WTC11 (cell line): ENCODE measurements at regions not wholly inside any gene's neighbourhood (a gene's known extent, or its start where the extent isn't known, plus 50 kb on each side); places are given as distances from the start of the nearest gene placed in this dataset.

Source experiments
- ATAC-seq: fragments of 200-7000 bp; cut with Tn5 transposase; 2 replicates; pipeline ENCODE4 v1.10.0; 2021; ENCODE audit warnings: mild to moderate bottlenecking, moderate library complexity
- CTCF ChIA-PET: fragments of 300-600 bp; sonication (Branson Sonifier 250); formaldehyde crosslinking; loops from one replicate; lab custom pipeline; 2021; ENCODE audit warnings: antibody characterized with exemption; lab: Charles Lee
- POLR2A ChIA-PET: fragments of 350-600 bp; sonication (Branson Sonifier 250); formaldehyde crosslinking; loops from one replicate; lab custom pipeline; 2021; ENCODE audit warnings: antibody characterized with exemption; lab: Charles Lee
- DNase-seq: peaks from one replicate; pipeline ENCODE4 v3.0.0; 2021; ENCODE audit warnings: low spot score
- H3K27ac Mint-ChIP-seq: 2 replicates; pipeline ENCODE4 v1.8.0; 2021; ENCODE audit warnings: mixed read lengths
- H3K27me3 Mint-ChIP-seq: 2 replicates; pipeline ENCODE4 v1.8.0; 2021; ENCODE audit warnings: low read depth, mild to moderate bottlenecking, moderate library complexity, mixed read lengths
- H3K36me3 Mint-ChIP-seq: 2 replicates; pipeline ENCODE4 v1.8.0; 2021; ENCODE audit warnings: mixed read lengths
- H3K4me1 Mint-ChIP-seq: 2 replicates; pipeline ENCODE4 v1.8.0; 2022; ENCODE audit warnings: mixed read lengths
- H3K4me3 Mint-ChIP-seq: 2 replicates; pipeline ENCODE4 v1.8.0; 2021; ENCODE audit warnings: mild to moderate bottlenecking, moderate library complexity, mixed read lengths
- H3K9me3 Mint-ChIP-seq: 2 replicates; pipeline ENCODE4 v1.8.0; 2021; ENCODE audit warnings: mixed read lengths
- CREB1 ChIP-seq: sonication (generic); formaldehyde crosslinking; IDR thresholded peaks from 2 replicates; pipeline ENCODE4 v1.8.0; 2023; ENCODE audit warnings: mild to moderate bottlenecking, missing genetic modification reagents
- ETV6 ChIP-seq: sonication (generic); formaldehyde crosslinking; IDR thresholded peaks from 2 replicates; pipeline ENCODE4 v1.8.1; 2022; ENCODE audit warnings: mild to moderate bottlenecking, missing genetic modification reagents
- FOXJ3 ChIP-seq: sonication (generic); formaldehyde crosslinking; IDR thresholded peaks from 2 replicates; pipeline ENCODE4 v1.9.0; 2021; ENCODE audit warnings: missing genetic modification reagents, mild to moderate bottlenecking, borderline replicate concordance
- FOXP1 ChIP-seq: sonication (generic); formaldehyde crosslinking; IDR thresholded peaks from 2 replicates; pipeline ENCODE4 v1.8.0; 2022; ENCODE audit warnings: missing genetic modification reagents, mild to moderate bottlenecking, moderate library complexity, borderline replicate concordance
- JUN ChIP-seq: sonication (generic); formaldehyde crosslinking; IDR thresholded peaks from 2 replicates; pipeline ENCODE4 v1.8.0; 2023; ENCODE audit warnings: mild to moderate bottlenecking, missing genetic modification reagents
- NR3C1 ChIP-seq: sonication (generic); formaldehyde crosslinking; conservative IDR thresholded peaks from 2 replicates; pipeline ENCODE4 v1.8.1; 2023; ENCODE audit warnings: low read depth, mild to moderate bottlenecking, missing genetic modification reagents
- PRRX2 ChIP-seq: fragments of 250-450 bp; sonication (Bioruptor Pico); IDR thresholded peaks from 2 replicates; pipeline ENCODE4 v1.8.0; 2021; ENCODE audit warnings: mild to moderate bottlenecking
- RELA ChIP-seq: sonication (generic); formaldehyde crosslinking; IDR thresholded peaks from 2 replicates; pipeline ENCODE4 v1.8.1; 2022; ENCODE audit warnings: missing genetic modification reagents, mild to moderate bottlenecking, borderline replicate concordance
- SMAD3 ChIP-seq: sonication (generic); formaldehyde crosslinking; IDR thresholded peaks from 2 replicates; pipeline ENCODE4 v1.8.0; 2022; ENCODE audit warnings: missing genetic modification reagents, mild to moderate bottlenecking, borderline replicate concordance
- TEAD1 ChIP-seq: sonication (generic); formaldehyde crosslinking; IDR thresholded peaks from 2 replicates; pipeline ENCODE4 v1.8.0; 2022; ENCODE audit warnings: mild to moderate bottlenecking, missing genetic modification reagents
- TP53 ChIP-seq: sonication (generic); formaldehyde crosslinking; IDR thresholded peaks from 2 replicates; pipeline ENCODE4 v1.8.1; 2023; ENCODE audit warnings: mild to moderate bottlenecking, missing genetic modification reagents
- ZNF263 ChIP-seq: sonication (generic); formaldehyde crosslinking; IDR thresholded peaks from 2 replicates; pipeline ENCODE4 v1.8.1; 2022; ENCODE audit warnings: low read depth, mild to moderate bottlenecking, moderate library complexity, missing genetic modification reagents
- ZNF396 ChIP-seq: fragments of 250-450 bp; sonication (Bioruptor Pico); IDR thresholded peaks from 2 replicates; pipeline ENCODE4 v1.8.0; 2021; ENCODE audit warnings: mild to moderate bottlenecking, moderate library complexity, borderline replicate concordance
- TF ChIP-seq, protein P1 (sequence below): fragments of 250-450 bp; sonication (Bioruptor Pico); IDR thresholded peaks from 2 replicates; pipeline ENCODE4 v1.9.0; 2021; ENCODE audit warnings: mild to moderate bottlenecking, borderline replicate concordance
- TF ChIP-seq, protein P2 (sequence below): sonication (generic); formaldehyde crosslinking; IDR thresholded peaks from 2 replicates; pipeline ENCODE4 v1.8.1; 2023; ENCODE audit warnings: mild to moderate bottlenecking, missing genetic modification reagents, moderate library complexity
- TF ChIP-seq, protein P3 (sequence below): fragments of 250-450 bp; sonication (Bioruptor Pico); IDR thresholded peaks from 2 replicates; pipeline ENCODE4 v1.9.0; 2021; ENCODE audit warnings: moderate library complexity, mild to moderate bottlenecking, inconsistent platforms, borderline replicate concordance
- TF ChIP-seq, protein P4 (sequence below): sonication (generic); formaldehyde crosslinking; conservative IDR thresholded peaks from 2 replicates; pipeline ENCODE4 v1.8.1; 2023; ENCODE audit warnings: mild to moderate bottlenecking, low read depth, missing genetic modification reagents, moderate library complexity
- TF ChIP-seq, protein P5 (sequence below): sonication (generic); formaldehyde crosslinking; IDR thresholded peaks from 2 replicates; pipeline ENCODE4 v1.8.1; 2022; ENCODE audit warnings: low read depth, missing genetic modification reagents, borderline replicate concordance
- TF ChIP-seq, protein P6 (sequence below): sonication (generic); formaldehyde crosslinking; IDR thresholded peaks from 2 replicates; pipeline ENCODE4 v1.8.1; 2023; ENCODE audit warnings: mild to moderate bottlenecking, missing genetic modification reagents, moderate library complexity
- TF ChIP-seq, protein P7 (sequence below): sonication (generic); formaldehyde crosslinking; IDR thresholded peaks from 2 replicates; pipeline ENCODE4 v1.8.1; 2022; ENCODE audit warnings: missing genetic modification reagents, borderline replicate concordance
- TF ChIP-seq, protein P8 (sequence below): sonication (generic); formaldehyde crosslinking; IDR thresholded peaks from 2 replicates; pipeline ENCODE4 v1.8.1; 2022; ENCODE audit warnings: mild to moderate bottlenecking, moderate library complexity, missing genetic modification reagents
- TF ChIP-seq, protein P9 (sequence below): sonication (generic); formaldehyde crosslinking; IDR thresholded peaks from 2 replicates; pipeline ENCODE4 v1.8.0; 2022; ENCODE audit warnings: mild to moderate bottlenecking, missing genetic modification reagents

DNA sequence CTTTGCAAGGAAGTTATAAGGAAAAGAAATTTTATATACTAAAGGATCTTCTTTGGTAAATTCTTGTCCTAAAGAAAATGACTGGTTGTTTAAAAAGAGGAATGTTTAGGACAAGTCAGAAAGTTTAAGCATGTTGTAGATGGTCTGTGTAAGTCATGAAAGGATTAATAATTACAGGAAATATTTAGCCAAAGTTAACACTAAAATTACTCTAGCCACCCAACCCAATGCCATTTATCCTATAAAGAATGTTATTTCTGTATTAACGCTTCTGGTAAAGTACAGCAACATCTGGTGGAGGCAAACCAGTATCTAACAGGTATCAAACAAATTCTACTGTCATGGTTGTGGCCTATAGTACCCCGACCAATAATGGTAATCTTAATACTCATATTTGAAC lies 546.9 kb upstream of the PKDCC start (continued):
- TF ChIP-seq, protein P1, sequence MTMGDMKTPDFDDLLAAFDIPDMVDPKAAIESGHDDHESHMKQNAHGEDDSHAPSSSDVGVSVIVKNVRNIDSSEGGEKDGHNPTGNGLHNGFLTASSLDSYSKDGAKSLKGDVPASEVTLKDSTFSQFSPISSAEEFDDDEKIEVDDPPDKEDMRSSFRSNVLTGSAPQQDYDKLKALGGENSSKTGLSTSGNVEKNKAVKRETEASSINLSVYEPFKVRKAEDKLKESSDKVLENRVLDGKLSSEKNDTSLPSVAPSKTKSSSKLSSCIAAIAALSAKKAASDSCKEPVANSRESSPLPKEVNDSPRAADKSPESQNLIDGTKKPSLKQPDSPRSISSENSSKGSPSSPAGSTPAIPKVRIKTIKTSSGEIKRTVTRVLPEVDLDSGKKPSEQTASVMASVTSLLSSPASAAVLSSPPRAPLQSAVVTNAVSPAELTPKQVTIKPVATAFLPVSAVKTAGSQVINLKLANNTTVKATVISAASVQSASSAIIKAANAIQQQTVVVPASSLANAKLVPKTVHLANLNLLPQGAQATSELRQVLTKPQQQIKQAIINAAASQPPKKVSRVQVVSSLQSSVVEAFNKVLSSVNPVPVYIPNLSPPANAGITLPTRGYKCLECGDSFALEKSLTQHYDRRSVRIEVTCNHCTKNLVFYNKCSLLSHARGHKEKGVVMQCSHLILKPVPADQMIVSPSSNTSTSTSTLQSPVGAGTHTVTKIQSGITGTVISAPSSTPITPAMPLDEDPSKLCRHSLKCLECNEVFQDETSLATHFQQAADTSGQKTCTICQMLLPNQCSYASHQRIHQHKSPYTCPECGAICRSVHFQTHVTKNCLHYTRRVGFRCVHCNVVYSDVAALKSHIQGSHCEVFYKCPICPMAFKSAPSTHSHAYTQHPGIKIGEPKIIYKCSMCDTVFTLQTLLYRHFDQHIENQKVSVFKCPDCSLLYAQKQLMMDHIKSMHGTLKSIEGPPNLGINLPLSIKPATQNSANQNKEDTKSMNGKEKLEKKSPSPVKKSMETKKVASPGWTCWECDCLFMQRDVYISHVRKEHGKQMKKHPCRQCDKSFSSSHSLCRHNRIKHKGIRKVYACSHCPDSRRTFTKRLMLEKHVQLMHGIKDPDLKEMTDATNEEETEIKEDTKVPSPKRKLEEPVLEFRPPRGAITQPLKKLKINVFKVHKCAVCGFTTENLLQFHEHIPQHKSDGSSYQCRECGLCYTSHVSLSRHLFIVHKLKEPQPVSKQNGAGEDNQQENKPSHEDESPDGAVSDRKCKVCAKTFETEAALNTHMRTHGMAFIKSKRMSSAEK (CRISPR knock-in tag), result no peak
- TF ChIP-seq NR3C1 (CRISPR knock-in tag) (no peak), RELA (no peak), JUN (no peak), ETV6 (CRISPR knock-in tag) (no peak)

DNA sequence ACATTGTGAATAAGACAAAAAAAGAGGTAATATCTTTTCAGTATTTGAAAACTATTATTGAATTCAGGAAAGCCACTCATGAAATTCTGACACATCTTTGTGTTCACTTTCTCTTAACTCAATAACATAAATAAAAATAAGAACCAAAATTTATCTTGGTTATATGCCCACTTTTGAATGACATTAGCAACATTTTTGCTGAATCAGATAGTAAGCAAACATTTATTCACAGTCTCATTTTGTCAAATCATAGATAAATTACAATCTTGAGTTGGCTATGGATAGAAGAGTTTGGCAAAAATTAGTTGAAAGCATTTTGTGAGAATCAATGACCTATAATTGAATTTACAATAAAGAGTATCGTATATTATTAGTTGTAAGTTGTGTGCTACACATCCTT lies 545.1 kb upstream of the PKDCC start:
- H3K27ac Mint-ChIP-seq, result no peak overlapping the region
- CTCF ChIA-PET, result no interaction called here

More for the DNA sequence above, 545.1 kb upstream of the PKDCC start:
- ATAC-seq, result no peak
- POLR2A ChIA-PET, result no interaction called here
- H3K4me1 Mint-ChIP-seq, result no peaks in the 10 kb centered on the region
- H3K36me3 Mint-ChIP-seq, result peaks cover 53% of the 10 kb centered on the region
- DNase-seq, result no peak
- no peak overlapping the region for H3K4me3 Mint-ChIP-seq
- H3K27me3 Mint-ChIP-seq, result no peaks in the 10 kb centered on the region; the same call in 1 of the 2 replicates
- peaks cover 72% of the 10 kb centered on the region for H3K9me3 Mint-ChIP-seq
- TF ChIP-seq FOXJ3 (CRISPR knock-in tag) (no peak), ZNF396 (no peak), SMAD3 (CRISPR knock-in tag) (no peak), PRRX2 (CRISPR knock-in tag) (no peak), FOXP1 (no peak), CREB1 (CRISPR knock-in tag) (no peak), TP53 (no peak), ZNF263 (no peak), TEAD1 (CRISPR knock-in tag) (no peak)
- TF ChIP-seq, protein P2, sequence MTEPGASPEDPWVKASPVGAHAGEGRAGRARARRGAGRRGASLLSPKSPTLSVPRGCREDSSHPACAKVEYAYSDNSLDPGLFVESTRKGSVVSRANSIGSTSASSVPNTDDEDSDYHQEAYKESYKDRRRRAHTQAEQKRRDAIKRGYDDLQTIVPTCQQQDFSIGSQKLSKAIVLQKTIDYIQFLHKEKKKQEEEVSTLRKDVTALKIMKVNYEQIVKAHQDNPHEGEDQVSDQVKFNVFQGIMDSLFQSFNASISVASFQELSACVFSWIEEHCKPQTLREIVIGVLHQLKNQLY, result no peak
- TF ChIP-seq, protein P3, sequence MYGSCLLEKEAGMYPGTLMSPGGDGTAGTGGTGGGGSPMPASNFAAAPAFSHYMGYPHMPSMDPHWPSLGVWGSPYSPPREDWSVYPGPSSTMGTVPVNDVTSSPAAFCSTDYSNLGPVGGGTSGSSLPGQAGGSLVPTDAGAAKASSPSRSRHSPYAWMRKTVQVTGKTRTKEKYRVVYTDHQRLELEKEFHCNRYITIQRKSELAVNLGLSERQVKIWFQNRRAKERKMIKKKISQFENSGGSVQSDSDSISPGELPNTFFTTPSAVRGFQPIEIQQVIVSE (CRISPR knock-in tag), result no peak
- TF ChIP-seq, protein P4, sequence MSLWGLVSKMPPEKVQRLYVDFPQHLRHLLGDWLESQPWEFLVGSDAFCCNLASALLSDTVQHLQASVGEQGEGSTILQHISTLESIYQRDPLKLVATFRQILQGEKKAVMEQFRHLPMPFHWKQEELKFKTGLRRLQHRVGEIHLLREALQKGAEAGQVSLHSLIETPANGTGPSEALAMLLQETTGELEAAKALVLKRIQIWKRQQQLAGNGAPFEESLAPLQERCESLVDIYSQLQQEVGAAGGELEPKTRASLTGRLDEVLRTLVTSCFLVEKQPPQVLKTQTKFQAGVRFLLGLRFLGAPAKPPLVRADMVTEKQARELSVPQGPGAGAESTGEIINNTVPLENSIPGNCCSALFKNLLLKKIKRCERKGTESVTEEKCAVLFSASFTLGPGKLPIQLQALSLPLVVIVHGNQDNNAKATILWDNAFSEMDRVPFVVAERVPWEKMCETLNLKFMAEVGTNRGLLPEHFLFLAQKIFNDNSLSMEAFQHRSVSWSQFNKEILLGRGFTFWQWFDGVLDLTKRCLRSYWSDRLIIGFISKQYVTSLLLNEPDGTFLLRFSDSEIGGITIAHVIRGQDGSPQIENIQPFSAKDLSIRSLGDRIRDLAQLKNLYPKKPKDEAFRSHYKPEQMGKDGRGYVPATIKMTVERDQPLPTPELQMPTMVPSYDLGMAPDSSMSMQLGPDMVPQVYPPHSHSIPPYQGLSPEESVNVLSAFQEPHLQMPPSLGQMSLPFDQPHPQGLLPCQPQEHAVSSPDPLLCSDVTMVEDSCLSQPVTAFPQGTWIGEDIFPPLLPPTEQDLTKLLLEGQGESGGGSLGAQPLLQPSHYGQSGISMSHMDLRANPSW, result no peak
- TF ChIP-seq, protein P5, sequence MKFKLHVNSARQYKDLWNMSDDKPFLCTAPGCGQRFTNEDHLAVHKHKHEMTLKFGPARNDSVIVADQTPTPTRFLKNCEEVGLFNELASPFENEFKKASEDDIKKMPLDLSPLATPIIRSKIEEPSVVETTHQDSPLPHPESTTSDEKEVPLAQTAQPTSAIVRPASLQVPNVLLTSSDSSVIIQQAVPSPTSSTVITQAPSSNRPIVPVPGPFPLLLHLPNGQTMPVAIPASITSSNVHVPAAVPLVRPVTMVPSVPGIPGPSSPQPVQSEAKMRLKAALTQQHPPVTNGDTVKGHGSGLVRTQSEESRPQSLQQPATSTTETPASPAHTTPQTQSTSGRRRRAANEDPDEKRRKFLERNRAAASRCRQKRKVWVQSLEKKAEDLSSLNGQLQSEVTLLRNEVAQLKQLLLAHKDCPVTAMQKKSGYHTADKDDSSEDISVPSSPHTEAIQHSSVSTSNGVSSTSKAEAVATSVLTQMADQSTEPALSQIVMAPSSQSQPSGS (CRISPR knock-in tag), result no peak
- TF ChIP-seq, protein P6, sequence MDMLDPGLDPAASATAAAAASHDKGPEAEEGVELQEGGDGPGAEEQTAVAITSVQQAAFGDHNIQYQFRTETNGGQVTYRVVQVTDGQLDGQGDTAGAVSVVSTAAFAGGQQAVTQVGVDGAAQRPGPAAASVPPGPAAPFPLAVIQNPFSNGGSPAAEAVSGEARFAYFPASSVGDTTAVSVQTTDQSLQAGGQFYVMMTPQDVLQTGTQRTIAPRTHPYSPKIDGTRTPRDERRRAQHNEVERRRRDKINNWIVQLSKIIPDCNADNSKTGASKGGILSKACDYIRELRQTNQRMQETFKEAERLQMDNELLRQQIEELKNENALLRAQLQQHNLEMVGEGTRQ, result no peak
- TF ChIP-seq, protein P7, sequence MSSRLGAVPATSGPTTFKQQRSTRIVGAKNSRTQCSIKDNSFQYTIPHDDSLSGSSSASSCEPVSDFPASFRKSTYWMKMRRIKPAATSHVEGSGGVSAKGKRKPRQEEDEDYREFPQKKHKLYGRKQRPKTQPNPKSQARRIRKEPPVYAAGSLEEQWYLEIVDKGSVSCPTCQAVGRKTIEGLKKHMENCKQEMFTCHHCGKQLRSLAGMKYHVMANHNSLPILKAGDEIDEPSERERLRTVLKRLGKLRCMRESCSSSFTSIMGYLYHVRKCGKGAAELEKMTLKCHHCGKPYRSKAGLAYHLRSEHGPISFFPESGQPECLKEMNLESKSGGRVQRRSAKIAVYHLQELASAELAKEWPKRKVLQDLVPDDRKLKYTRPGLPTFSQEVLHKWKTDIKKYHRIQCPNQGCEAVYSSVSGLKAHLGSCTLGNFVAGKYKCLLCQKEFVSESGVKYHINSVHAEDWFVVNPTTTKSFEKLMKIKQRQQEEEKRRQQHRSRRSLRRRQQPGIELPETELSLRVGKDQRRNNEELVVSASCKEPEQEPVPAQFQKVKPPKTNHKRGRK (CRISPR knock-in tag), result no peak
- TF ChIP-seq, protein P8, sequence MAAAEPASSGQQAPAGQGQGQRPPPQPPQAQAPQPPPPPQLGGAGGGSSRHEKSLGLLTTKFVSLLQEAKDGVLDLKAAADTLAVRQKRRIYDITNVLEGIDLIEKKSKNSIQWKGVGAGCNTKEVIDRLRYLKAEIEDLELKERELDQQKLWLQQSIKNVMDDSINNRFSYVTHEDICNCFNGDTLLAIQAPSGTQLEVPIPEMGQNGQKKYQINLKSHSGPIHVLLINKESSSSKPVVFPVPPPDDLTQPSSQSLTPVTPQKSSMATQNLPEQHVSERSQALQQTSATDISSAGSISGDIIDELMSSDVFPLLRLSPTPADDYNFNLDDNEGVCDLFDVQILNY, result no peak
- TF ChIP-seq, protein P9, sequence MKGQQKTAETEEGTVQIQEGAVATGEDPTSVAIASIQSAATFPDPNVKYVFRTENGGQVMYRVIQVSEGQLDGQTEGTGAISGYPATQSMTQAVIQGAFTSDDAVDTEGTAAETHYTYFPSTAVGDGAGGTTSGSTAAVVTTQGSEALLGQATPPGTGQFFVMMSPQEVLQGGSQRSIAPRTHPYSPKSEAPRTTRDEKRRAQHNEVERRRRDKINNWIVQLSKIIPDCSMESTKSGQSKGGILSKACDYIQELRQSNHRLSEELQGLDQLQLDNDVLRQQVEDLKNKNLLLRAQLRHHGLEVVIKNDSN (CRISPR knock-in tag), result no peak
